GM12873 (cell line): ENCODE measurements at regions not wholly inside any gene's neighbourhood (a gene's known extent, or its start where the extent isn't known, plus 50 kb on each side); places are given as distances from the start of the nearest gene placed in this dataset.

Experiments
- CTCF ChIP-seq: IDR thresholded peaks from 2 replicates; pipeline ENCODE4 v1.5.1; 2012; ENCODE audit warnings: low read depth, mild to moderate bottlenecking, moderate library complexity, low read length, control low read depth; ENCODE audit not compliant: insufficient read depth; ENCODE audit errors: missing control alignments

GRCh38 chr1:81192647-81193642 lies 607.8 kb upstream of the ADGRL2 start:
- no peak for TF ChIP-seq CTCF

GRCh38 chr1:81190003-81190402 lies 610.7 kb upstream of the ADGRL2 start:
- no peak for TF ChIP-seq CTCF

- TF ChIP-seq CTCF = no peak
Observed at GRCh38 chr1:81187635-81188034, 613.1 kb upstream of the ADGRL2 start.

GRCh38 chr1:81186261-81186660 lies 614.5 kb upstream of the ADGRL2 start:
- no peak for TF ChIP-seq CTCF

- no peak for TF ChIP-seq CTCF
Observed at GRCh38 chr1:81183553-81183952, 617.2 kb upstream of the ADGRL2 start.

- no peak for TF ChIP-seq CTCF
Observed at GRCh38 chr1:81183051-81183450, 617.7 kb upstream of the ADGRL2 start.

GRCh38 chr1:81179242-81179641 lies 621.5 kb upstream of the ADGRL2 start:
- TF ChIP-seq CTCF = no peak
